ENCODE measurements at regions not wholly inside any gene's neighbourhood (a gene's known extent, or its start where the extent isn't known, plus 50 kb on each side); places are given as distances from the start of the nearest gene placed in this dataset.

DNA sequence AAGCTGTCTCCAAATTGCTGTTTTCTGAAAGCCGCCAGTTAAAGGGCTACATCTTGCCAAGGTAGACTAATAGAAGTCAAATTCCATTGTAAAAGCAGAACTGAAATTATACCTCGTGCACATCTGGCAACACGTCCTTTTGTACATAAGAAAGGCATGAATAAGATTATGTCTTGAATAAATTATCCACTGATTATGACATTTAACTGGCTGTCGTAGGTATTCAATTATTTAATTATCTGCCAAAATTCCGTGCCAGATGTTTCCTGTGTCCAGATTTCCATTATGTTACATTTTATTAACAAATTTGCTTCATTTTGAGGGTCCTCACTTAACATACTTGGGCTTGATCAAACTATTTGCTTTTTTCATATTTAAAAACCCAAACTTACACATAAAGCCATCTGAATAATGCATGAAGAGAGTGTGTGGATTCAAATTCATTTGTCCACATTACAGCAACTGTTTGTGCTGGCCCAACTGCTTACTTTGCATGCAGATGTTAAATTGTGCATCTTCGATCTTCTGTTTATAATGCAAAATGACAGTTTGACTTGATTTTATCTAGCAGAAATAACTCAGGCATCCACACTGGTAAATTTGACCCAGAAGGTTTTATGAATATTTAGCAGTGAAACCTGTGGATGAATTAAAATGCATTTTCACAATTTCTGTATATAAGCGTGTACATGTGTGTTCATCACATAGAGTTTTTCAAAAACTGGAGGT lies 701.5 kb downstream of the ZNF385D start:
- TF ChIP-seq CTCF (IDR thresholded peaks at IDR 0.05; ENCODE audit: insufficient read depth, low read depth, low read length, missing control alignments): no peak
- no peak for DNase-seq (ENCODE audit: low read depth)
- H3K4me3 ChIP-seq (ENCODE audit: low read length): no peak overlapping the region

DNA sequence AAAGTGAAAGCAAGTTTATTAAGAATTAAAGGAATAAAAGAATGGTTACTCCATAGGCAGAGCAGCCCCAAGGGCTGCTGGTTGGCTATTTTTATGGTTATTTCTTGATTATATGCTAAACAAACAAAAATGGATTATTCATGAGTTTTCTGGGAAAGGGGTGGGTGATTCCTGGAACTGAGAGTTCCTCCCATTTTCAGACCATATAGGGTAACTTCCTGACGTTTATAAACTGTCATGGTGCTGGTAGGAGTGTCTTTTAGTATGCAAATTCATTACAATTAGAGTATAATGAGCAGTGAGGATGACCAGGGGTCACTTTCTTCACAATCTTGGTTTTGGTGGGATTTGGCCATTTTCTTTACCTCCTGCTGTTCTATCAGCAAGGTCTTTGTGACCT lies 707.9 kb downstream of the ZNF385D start:
- DNase-seq (ENCODE audit: low read depth): no peak
- H3K4me3 ChIP-seq (ENCODE audit: low read length): no peak overlapping the region
- no peak for TF ChIP-seq CTCF (IDR thresholded peaks at IDR 0.05; ENCODE audit: insufficient read depth, low read depth, low read length, missing control alignments)

DNA sequence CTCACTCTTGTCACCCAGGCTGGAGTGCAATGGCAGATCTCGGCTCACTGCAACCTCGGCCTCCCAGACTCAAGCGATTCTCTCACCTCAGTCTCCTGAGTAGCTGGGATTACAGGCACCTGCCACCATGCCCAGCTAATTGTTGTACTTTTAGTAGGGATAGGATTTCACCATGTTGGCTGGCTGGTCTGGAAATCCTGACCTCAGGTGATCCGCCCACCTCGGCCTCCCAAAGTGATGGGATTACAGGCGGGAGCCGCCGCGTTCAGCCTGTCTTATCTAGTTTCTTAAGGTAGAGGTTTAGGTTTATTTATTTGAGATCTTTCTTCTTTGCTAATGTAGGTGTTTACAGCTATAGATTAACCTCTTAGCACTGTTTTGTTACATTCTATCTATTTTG lies 708.8 kb downstream of the ZNF385D start:
- no peak for TF ChIP-seq CTCF (IDR thresholded peaks at IDR 0.05; ENCODE audit: insufficient read depth, low read depth, low read length, missing control alignments)
- H3K4me3 ChIP-seq (ENCODE audit: low read length): no peak overlapping the region
- DNase-seq (ENCODE audit: low read depth): no peak

DNA sequence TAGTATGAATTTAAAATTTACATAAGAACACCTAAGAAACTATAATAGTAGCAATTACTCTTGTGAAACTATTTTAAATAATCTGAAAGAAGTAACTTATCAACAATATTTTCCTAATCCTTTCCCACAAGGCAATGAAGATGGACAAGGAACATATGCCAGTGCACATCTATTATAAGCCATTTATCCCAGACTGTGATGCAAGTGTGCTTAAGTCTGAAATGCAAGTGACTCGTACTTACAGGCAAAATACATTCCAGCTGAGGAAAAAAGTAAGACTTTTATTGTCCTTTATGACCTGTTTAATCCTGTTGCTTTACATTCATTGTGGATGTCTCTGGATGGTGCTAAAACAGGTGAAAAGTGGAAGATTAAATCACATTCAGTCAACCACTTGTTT lies 709.4 kb downstream of the ZNF385D start:
- TF ChIP-seq CTCF (IDR thresholded peaks at IDR 0.05; ENCODE audit: insufficient read depth, low read depth, low read length, missing control alignments): no peak
- H3K4me3 ChIP-seq (ENCODE audit: low read length): no peak overlapping the region
- DNase-seq (ENCODE audit: low read depth): no peak

- TF ChIP-seq CTCF (IDR thresholded peaks at IDR 0.05; ENCODE audit: insufficient read depth, low read depth, low read length, missing control alignments): no peak
- no peak overlapping the region for H3K4me3 ChIP-seq (ENCODE audit: low read length)
- DNase-seq (ENCODE audit: low read depth): no peak
Observed at GRCh38 chr3:21036888-21037287, 714.1 kb downstream of the ZNF385D start.

- no peak for TF ChIP-seq CTCF (IDR thresholded peaks at IDR 0.05; ENCODE audit: insufficient read depth, low read depth, low read length, missing control alignments)
Observed at GRCh38 chr3:21028412-21028811, 722.6 kb downstream of the ZNF385D start.

DNA sequence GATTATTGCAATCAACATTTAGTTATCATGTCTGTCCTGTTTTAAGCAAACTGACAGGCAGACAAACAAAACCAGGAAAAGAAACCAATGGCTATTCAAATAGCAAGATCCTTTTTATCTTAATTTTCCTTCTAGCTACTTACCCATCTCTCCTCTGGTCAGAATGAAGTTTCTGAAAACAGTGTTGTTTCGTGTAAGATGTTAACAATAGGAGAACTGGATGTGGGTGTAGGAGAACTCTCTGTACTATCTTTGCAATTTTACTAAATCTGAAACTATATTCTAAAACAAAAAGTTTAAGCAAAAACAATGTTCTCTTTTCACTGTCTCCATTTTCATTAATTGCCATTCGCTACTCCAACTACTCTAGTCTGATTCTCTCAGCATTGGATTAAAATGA lies 726.4 kb downstream of the ZNF385D start:
- no peak for TF ChIP-seq CTCF (IDR thresholded peaks at IDR 0.05; ENCODE audit: insufficient read depth, low read depth, low read length, missing control alignments)
- no peak overlapping the region for H3K4me3 ChIP-seq (ENCODE audit: low read length)
- DNase-seq (ENCODE audit: low read depth): no peak

More at GRCh38 chr3:21028412-21028811, 722.6 kb downstream of the ZNF385D start:
- H3K4me3 ChIP-seq (ENCODE audit: low read length): no peak overlapping the region
- DNase-seq (ENCODE audit: low read depth): no peak

Measured in epithelial cell of esophagus (primary cell).